Endothelial cell of hepatic sinusoid (primary cell): ENCODE measurements at regions not wholly inside any gene's neighbourhood (a gene's known extent, or its start where the extent isn't known, plus 50 kb on each side); places are given as distances from the start of the nearest gene placed in this dataset.

Source experiments
- in situ Hi-C: cut with HindIII; loops from 2 replicates; pipeline ENCODE4 v1.10.0; 2017; ENCODE audit warnings: low sequenced_read_pairs

- in situ Hi-C loops = no loop called here
Measured at GRCh38 chr11:28528217-28528616, 420.0 kb downstream of the METTL15 start.

- in situ Hi-C loops = no loop called here
Measured at GRCh38 chr11:28526406-28526751, 418.2 kb downstream of the METTL15 start.

- in situ Hi-C loops = no loop called here
Measured at GRCh38 chr11:28525636-28526405, 417.6 kb downstream of the METTL15 start.

- in situ Hi-C loops = no loop called here
Measured at GRCh38 chr11:28524098-28524497, 415.9 kb downstream of the METTL15 start.

- in situ Hi-C loops = no loop called here
Measured at GRCh38 chr11:28521075-28521474, 412.9 kb downstream of the METTL15 start.

GRCh38 chr11:28520291-28520690 is 412.1 kb downstream of the METTL15 start:
- in situ Hi-C loops = no loop called here

- in situ Hi-C loops = no loop called here
Measured at GRCh38 chr11:28518825-28519224, 410.6 kb downstream of the METTL15 start.

GRCh38 chr11:28517621-28518020 is 409.4 kb downstream of the METTL15 start:
- in situ Hi-C loops = no loop called here

- in situ Hi-C loops = no loop called here
Measured at GRCh38 chr11:28514391-28514790, 406.2 kb downstream of the METTL15 start.

GRCh38 chr11:28512143-28512756 is 404.1 kb downstream of the METTL15 start:
- in situ Hi-C loops = no loop called here

- in situ Hi-C loops = no loop called here
Measured at GRCh38 chr11:28505232-28505631, 397.0 kb downstream of the METTL15 start.

- in situ Hi-C loops = no loop called here
Measured at GRCh38 chr11:28504555-28505110, 396.4 kb downstream of the METTL15 start.

- in situ Hi-C loops = no loop called here
Measured at GRCh38 chr11:28495333-28495732, 387.1 kb downstream of the METTL15 start.

GRCh38 chr11:28491431-28491830 is 383.2 kb downstream of the METTL15 start:
- in situ Hi-C loops = no loop called here

- in situ Hi-C loops = no loop called here
Measured at GRCh38 chr11:28490773-28491382, 382.7 kb downstream of the METTL15 start.

GRCh38 chr11:28488336-28488735 is 380.1 kb downstream of the METTL15 start:
- in situ Hi-C loops = no loop called here

GRCh38 chr11:28483072-28483867 is 375.1 kb downstream of the METTL15 start:
- in situ Hi-C loops = no loop called here

GRCh38 chr11:28482666-28483065 is 374.5 kb downstream of the METTL15 start:
- in situ Hi-C loops = no loop called here

- in situ Hi-C loops = no loop called here
Measured at GRCh38 chr11:28481616-28482480, 373.7 kb downstream of the METTL15 start.

GRCh38 chr11:28480406-28480805 is 372.2 kb downstream of the METTL15 start:
- in situ Hi-C loops = no loop called here
